ENCODE measurements at regions not wholly inside any gene's neighbourhood (a gene's known extent, or its start where the extent isn't known, plus 50 kb on each side); places are given as distances from the start of the nearest gene placed in this dataset.

- Histone ChIP-seq H3K27ac (no peak overlapping the region), H3K36me3 (no peaks in the 10 kb centered on the region), H3K4me1 (no peaks in the 10 kb centered on the region), H3K4me3 (no peak overlapping the region), H3K27me3 (no peaks in the 10 kb centered on the region), H3K9me3 (no peaks in the 10 kb centered on the region)
- 55% methylated on average over 5 of the region's 5 CpGs for WGBS
- TF ChIP-seq EP300 (IDR thresholded peaks at IDR 0.05) (no peak), POLR2AphosphoS5 (IDR thresholded peaks at IDR 0.05) (no peak), CTCF (IDR thresholded peaks at IDR 0.05) (no peak), POLR2A (IDR thresholded peaks at IDR 0.05) (no peak)
- no peak for DNase-seq (ENCODE audit: low spot score in 2 of 2)
Observed at GRCh38 chr18:37985126-37985525, 419.5 kb upstream of the CELF4 start.

GRCh38 chr18:37980556-37980955, 415.0 kb upstream of the CELF4 start:
- Histone ChIP-seq H3K27me3 (no peaks in the 10 kb centered on the region), H3K9me3 (no peaks in the 10 kb centered on the region), H3K4me3 (no peak overlapping the region), H3K4me1 (no peaks in the 10 kb centered on the region), H3K36me3 (no peaks in the 10 kb centered on the region), H3K27ac (no peak overlapping the region)
- DNase-seq (ENCODE audit: low spot score in 2 of 2) = no peak
- TF ChIP-seq EP300 (IDR thresholded peaks at IDR 0.05) = no peak
- no peak for TF ChIP-seq POLR2AphosphoS5 (IDR thresholded peaks at IDR 0.05)
- TF ChIP-seq CTCF (IDR thresholded peaks at IDR 0.05) = no peak
- no peak for TF ChIP-seq POLR2A (IDR thresholded peaks at IDR 0.05)

GRCh38 chr18:37975446-37975845, 409.8 kb upstream of the CELF4 start:
- Histone ChIP-seq H3K4me3 (no peak overlapping the region), H3K27me3 (no peaks in the 10 kb centered on the region), H3K27ac (no peak overlapping the region), H3K36me3 (no peaks in the 10 kb centered on the region), H3K4me1 (no peaks in the 10 kb centered on the region), H3K9me3 (peaks cover 9% of the 10 kb centered on the region)
- DNase-seq (ENCODE audit: low spot score in 2 of 2) = no peak
- TF ChIP-seq CTCF (IDR thresholded peaks at IDR 0.05) (no peak), EP300 (IDR thresholded peaks at IDR 0.05) (no peak), POLR2AphosphoS5 (IDR thresholded peaks at IDR 0.05) (no peak), POLR2A (IDR thresholded peaks at IDR 0.05) (no peak)
- whole genome bisulfite sequencing = 73% methylated on average over 1 of the region's 1 CpG

GRCh38 chr18:37967261-37967660, 401.7 kb upstream of the CELF4 start:
- TF ChIP-seq POLR2AphosphoS5 (IDR thresholded peaks at IDR 0.05) (no peak), EP300 (IDR thresholded peaks at IDR 0.05) (no peak), POLR2A (IDR thresholded peaks at IDR 0.05) (no peak), CTCF (IDR thresholded peaks at IDR 0.05) (no peak)

GRCh38 chr18:37965572-37965970, 400.0 kb upstream of the CELF4 start:
- 82% methylated on average over 1 of the region's 1 CpG for WGBS
- Histone ChIP-seq H3K4me1 (no peaks in the 10 kb centered on the region), H3K36me3 (no peaks in the 10 kb centered on the region), H3K27ac (no peak overlapping the region), H3K9me3 (peaks cover 4% of the 10 kb centered on the region), H3K27me3 (no peaks in the 10 kb centered on the region), H3K4me3 (no peak overlapping the region)
- TF ChIP-seq EP300 (IDR thresholded peaks at IDR 0.05) (no peak), POLR2A (IDR thresholded peaks at IDR 0.05) (no peak), POLR2AphosphoS5 (IDR thresholded peaks at IDR 0.05) (no peak), CTCF (IDR thresholded peaks at IDR 0.05) (no peak)
- DNase-seq (ENCODE audit: low spot score in 2 of 2) = no peak

More at GRCh38 chr18:37967261-37967660, 401.7 kb upstream of the CELF4 start:
- Histone ChIP-seq H3K27ac (no peak overlapping the region), H3K4me3 (no peak overlapping the region), H3K9me3 (no peaks in the 10 kb centered on the region), H3K27me3 (no peaks in the 10 kb centered on the region), H3K4me1 (no peaks in the 10 kb centered on the region), H3K36me3 (no peaks in the 10 kb centered on the region)
- DNase-seq (ENCODE audit: low spot score in 2 of 2) = no peak
- WGBS = 50% methylated on average over 1 of the region's 1 CpG
